Muscle of leg (tissue), 3 donors: ENCODE measurements at regions not wholly inside any gene's neighbourhood (a gene's known extent, or its start where the extent isn't known, plus 50 kb on each side); places are given as distances from the start of the nearest gene placed in this dataset.
"Not testable (repeated sequence)": the region's sequence is repeated elsewhere in the genome, so short reads cannot be mapped to it uniquely, and the experiment has no call there.

Experiments
- DNase-seq: peaks from one replicate; pipeline ENCODE4 v3.0.0; 2013
- H3K27ac ChIP-seq: one replicate; pipeline ENCODE4 v1.5.1; 2013; ENCODE audit warnings: mild to moderate bottlenecking, low read length, control low read depth
- H3K27me3 ChIP-seq: one replicate; pipeline ENCODE4 v1.6.1; 2013; ENCODE audit warnings: low read length; ENCODE audit not compliant: control insufficient read depth, insufficient read depth
- H3K36me3 ChIP-seq: one replicate; pipeline ENCODE4 v1.6.1; 2013; ENCODE audit warnings: low read length; ENCODE audit not compliant: control insufficient read depth, insufficient read depth
- H3K4me1 ChIP-seq: one replicate; pipeline ENCODE4 v1.6.1; 2013; ENCODE audit warnings: low read length; ENCODE audit not compliant: control insufficient read depth, insufficient read depth
- H3K4me3 ChIP-seq: one replicate; pipeline ENCODE4 v1.5.1; 2013; ENCODE audit warnings: low read length, control low read depth
- H3K9me3 ChIP-seq: replicated peaks from 2 replicates; pipeline ENCODE4 v1.6.1; 2013; ENCODE audit warnings: low read depth, low read length; ENCODE audit not compliant: control insufficient read depth
- WGBS: methylation state at CpG from one replicate; pipeline ENCODE4 v1.1.5; 2013; ENCODE audit warnings: missing lambda C conversion rate; ENCODE audit not compliant: insufficient coverage; 5-methylcytosine and 5-hydroxymethylcytosine counted together

- Histone ChIP-seq H3K9me3 (no peaks in the 10 kb centered on the region), H3K36me3 (no peaks in the 10 kb centered on the region), H3K4me1 (no peaks in the 10 kb centered on the region), H3K27ac (no peak overlapping the region), H3K4me3 (no peak overlapping the region), H3K27me3 (no peaks in the 10 kb centered on the region)
- DNase-seq = no peak
- WGBS = 80% methylated on average over 1 of the region's 4 CpGs
Observed at GRCh38 chr1:213452501-213452900, 401.5 kb downstream of the RPS6KC1 start.

GRCh38 chr1:213457186-213457585 lies 406.1 kb downstream of the RPS6KC1 start:
- Histone ChIP-seq H3K4me3 (no peak overlapping the region), H3K9me3 (no peaks in the 10 kb centered on the region), H3K27me3 (no peaks in the 10 kb centered on the region), H3K4me1 (no peaks in the 10 kb centered on the region), H3K27ac (no peak overlapping the region), H3K36me3 (no peaks in the 10 kb centered on the region)
- peak; percentile 73 for DNase-seq
- 60% methylated on average over 3 of the region's 4 CpGs for WGBS

GRCh38 chr1:213457733-213458132 lies 406.7 kb downstream of the RPS6KC1 start:
- Histone ChIP-seq H3K27ac (no peak overlapping the region), H3K9me3 (no peaks in the 10 kb centered on the region), H3K4me3 (no peak overlapping the region), H3K4me1 (no peaks in the 10 kb centered on the region), H3K27me3 (no peaks in the 10 kb centered on the region), H3K36me3 (no peaks in the 10 kb centered on the region)
- DNase-seq = peak; percentile 79
- no CpG with 5 or more reads among the region's 2 CpGs for WGBS

GRCh38 chr1:213462374-213462773 lies 411.3 kb downstream of the RPS6KC1 start:
- H3K9me3 ChIP-seq, H3K27me3 ChIP-seq, H3K4me1 ChIP-seq, H3K27ac ChIP-seq, DNase-seq, H3K36me3 ChIP-seq, H3K4me3 ChIP-seq: not testable (repeated sequence)
- 100% methylated on average over 1 of the region's 3 CpGs for WGBS

- no peaks in the 10 kb centered on the region for H3K27me3 ChIP-seq
- DNase-seq = no peak
- no CpG with 5 or more reads among the region's 2 CpGs for WGBS
- H3K4me1 ChIP-seq = no peaks in the 10 kb centered on the region
- H3K36me3 ChIP-seq = no peaks in the 10 kb centered on the region
- H3K9me3 ChIP-seq = no peaks in the 10 kb centered on the region
- no peak overlapping the region for H3K27ac ChIP-seq
- no peak overlapping the region for H3K4me3 ChIP-seq
Observed at GRCh38 chr1:213464786-213465460, 413.9 kb downstream of the RPS6KC1 start.

GRCh38 chr1:213466541-213466940 lies 415.5 kb downstream of the RPS6KC1 start:
- no peaks in the 10 kb centered on the region for H3K27me3 ChIP-seq

GRCh38 chr1:213474054-213474453 lies 423.0 kb downstream of the RPS6KC1 start:
- H3K4me3 ChIP-seq = no peak overlapping the region
- no peak overlapping the region for H3K27ac ChIP-seq
- H3K4me1 ChIP-seq = peaks cover 14% of the 10 kb centered on the region
- no peaks in the 10 kb centered on the region for H3K27me3 ChIP-seq
- DNase-seq = peak; percentile 63
- H3K9me3 ChIP-seq = no peaks in the 10 kb centered on the region
- no peaks in the 10 kb centered on the region for H3K36me3 ChIP-seq
- WGBS = 64% methylated on average over 7 of the region's 7 CpGs

More at GRCh38 chr1:213466541-213466940, 415.5 kb downstream of the RPS6KC1 start:
- H3K36me3 ChIP-seq = no peaks in the 10 kb centered on the region
- no peak for DNase-seq
- no peak overlapping the region for H3K27ac ChIP-seq
- H3K4me1 ChIP-seq = no peaks in the 10 kb centered on the region
- no peaks in the 10 kb centered on the region for H3K9me3 ChIP-seq
- no peak overlapping the region for H3K4me3 ChIP-seq

GRCh38 chr1:213481395-213481794 lies 430.4 kb downstream of the RPS6KC1 start:
- WGBS = no CpG with 5 or more reads among the region's 2 CpGs
- H3K4me1 ChIP-seq = no peaks in the 10 kb centered on the region

GRCh38 chr1:213484333-213484732 lies 433.3 kb downstream of the RPS6KC1 start:
- no peaks in the 10 kb centered on the region for H3K9me3 ChIP-seq
- no peaks in the 10 kb centered on the region for H3K36me3 ChIP-seq
- no peak overlapping the region for H3K4me3 ChIP-seq
- no peaks in the 10 kb centered on the region for H3K4me1 ChIP-seq
- 17% methylated on average over 1 of the region's 3 CpGs for WGBS
- no peak overlapping the region for H3K27ac ChIP-seq
- no peak for DNase-seq
- no peaks in the 10 kb centered on the region for H3K27me3 ChIP-seq

More at GRCh38 chr1:213481395-213481794, 430.4 kb downstream of the RPS6KC1 start:
- Histone ChIP-seq H3K9me3 (no peaks in the 10 kb centered on the region), H3K36me3 (no peaks in the 10 kb centered on the region), H3K4me3 (no peak overlapping the region), H3K27me3 (no peaks in the 10 kb centered on the region), H3K27ac (no peak overlapping the region)
- no peak for DNase-seq

- no peak for DNase-seq
- no peaks in the 10 kb centered on the region for H3K9me3 ChIP-seq
- no peaks in the 10 kb centered on the region for H3K36me3 ChIP-seq
- no peaks in the 10 kb centered on the region for H3K4me1 ChIP-seq
- no peaks in the 10 kb centered on the region for H3K27me3 ChIP-seq
- no peak overlapping the region for H3K27ac ChIP-seq
- no peak overlapping the region for H3K4me3 ChIP-seq
- no CpG with 5 or more reads among the region's 1 CpG for WGBS
Observed at GRCh38 chr1:213484758-213485157, 433.7 kb downstream of the RPS6KC1 start.

GRCh38 chr1:213486488-213486887 lies 435.4 kb downstream of the RPS6KC1 start:
- Histone ChIP-seq H3K4me1 (no peaks in the 10 kb centered on the region), H3K4me3 (no peak overlapping the region), H3K27ac (no peak overlapping the region), H3K36me3 (no peaks in the 10 kb centered on the region), H3K9me3 (no peaks in the 10 kb centered on the region), H3K27me3 (no peaks in the 10 kb centered on the region)
- no CpG with 5 or more reads among the region's 3 CpGs for WGBS
- DNase-seq = no peak
